GM12878 (cell line): ENCODE measurements at regions not wholly inside any gene's neighbourhood (a gene's known extent, or its start where the extent isn't known, plus 50 kb on each side); places are given as distances from the start of the nearest gene placed in this dataset.

Source experiments
- BCL11A ChIP-seq: IDR thresholded peaks from 2 replicates; pipeline ENCODE4 v1.6.1; 2011; ENCODE audit warnings: low read depth, low read length
- CBX5 ChIP-seq: sonication (generic); IDR thresholded peaks from 2 replicates; pipeline ENCODE4 v1.6.1; 2016; ENCODE audit warnings: low read depth, moderate library complexity, mild to moderate bottlenecking, inconsistent platforms
- CHD2 ChIP-seq: IDR thresholded peaks from 2 replicates; pipeline ENCODE4 v1.6.1; 2011; ENCODE audit warnings: low read depth, low read length, improper control_type of control experiment, borderline replicate concordance
- EZH2 ChIP-seq: IDR thresholded peaks from 2 replicates; pipeline ENCODE4 v1.6.1; 2012; ENCODE audit warnings: low read depth, mild to moderate bottlenecking, control low read depth, inconsistent platforms, low read length, borderline replicate concordance; ENCODE audit not compliant: control insufficient read depth
- HDGF ChIP-seq: fragments of 450-650 bp; IDR thresholded peaks from 2 replicates; pipeline ENCODE4 v1.6.1; 2016; ENCODE audit warnings: antibody characterized with exemption
- MXI1 ChIP-seq: fragments of 150-350 bp; IDR thresholded peaks from 2 replicates; pipeline ENCODE4 v1.6.1; 2011; ENCODE audit warnings: low read depth, mild to moderate bottlenecking, inconsistent platforms, low read length, improper control_type of control experiment
- POLR2A ChIP-seq: IDR thresholded peaks from 2 replicates; pipeline ENCODE4 v1.6.1; 2011; ENCODE audit warnings: low read depth, mild to moderate bottlenecking, low read length
- RAD21 ChIP-seq: IDR thresholded peaks from 2 replicates; pipeline ENCODE4 v1.6.1; 2011; ENCODE audit warnings: mild to moderate bottlenecking, low read depth, low read length, moderate library complexity; ENCODE audit not compliant: insufficient read depth
- RB1 ChIP-seq: fragments of 450-650 bp; formaldehyde crosslinking; IDR thresholded peaks from 2 replicates; pipeline ENCODE4 v1.6.1; 2017; ENCODE audit warnings: mild to moderate bottlenecking, borderline replicate concordance
- STAT1 ChIP-seq: fragments of 450-650 bp; conservative IDR thresholded peaks from 2 replicates; pipeline ENCODE4 v1.6.1; 2014; ENCODE audit warnings: antibody characterized with exemption, mild to moderate bottlenecking
- TCF12 ChIP-seq: IDR thresholded peaks from 2 replicates; pipeline ENCODE4 v1.6.1; 2011; ENCODE audit warnings: low read depth, mild to moderate bottlenecking, low read length
- YBX1 ChIP-seq: fragments of 450-650 bp; IDR thresholded peaks from 2 replicates; pipeline ENCODE4 v1.6.1; 2016; ENCODE audit warnings: antibody characterized with exemption
- TF ChIP-seq, protein P1 (sequence below), 3 experiments: IDR thresholded peaks in 2 of 3; conservative IDR thresholded peaks in 1 of 3; 2 replicates each; pipeline ENCODE4 v1.5.1; 2011; ENCODE audit warnings: low read depth in 3 of 3, low read length in 3 of 3, mild to moderate bottlenecking in 3 of 3, control low read depth in 2 of 3, moderate library complexity in 2 of 3, inconsistent platforms in 1 of 3, mixed read lengths in 1 of 3; ENCODE audit not compliant: control insufficient read depth in 2 of 3, insufficient read depth in 1 of 3; ENCODE audit errors: extremely low read depth in 1 of 3
- TF ChIP-seq, protein P2 (sequence below): IDR thresholded peaks from 2 replicates; pipeline ENCODE4 v1.6.1; 2012; ENCODE audit warnings: low read depth, low read length, improper control_type of control experiment

DNA sequence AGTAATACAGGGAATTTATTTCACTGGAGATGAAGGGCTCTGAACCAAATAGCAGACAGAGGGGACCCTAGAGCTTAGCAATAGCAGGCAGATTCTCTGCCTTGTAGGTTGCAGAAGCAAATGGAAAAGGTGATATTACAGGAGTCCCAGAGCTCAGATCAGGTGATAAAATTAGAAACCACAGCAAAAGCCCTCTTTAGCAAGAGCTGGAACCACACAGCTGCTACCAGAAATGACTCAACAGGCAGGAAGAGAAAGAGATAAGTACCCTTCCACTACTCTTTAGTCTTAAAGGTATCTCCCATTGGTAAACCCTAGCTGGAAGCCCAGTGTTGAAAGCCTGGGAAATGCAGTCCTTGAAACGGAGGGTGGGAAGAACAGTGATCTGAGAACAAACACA is 535.6 kb upstream of the GHITM start:
- TF ChIP-seq, protein P1, sequence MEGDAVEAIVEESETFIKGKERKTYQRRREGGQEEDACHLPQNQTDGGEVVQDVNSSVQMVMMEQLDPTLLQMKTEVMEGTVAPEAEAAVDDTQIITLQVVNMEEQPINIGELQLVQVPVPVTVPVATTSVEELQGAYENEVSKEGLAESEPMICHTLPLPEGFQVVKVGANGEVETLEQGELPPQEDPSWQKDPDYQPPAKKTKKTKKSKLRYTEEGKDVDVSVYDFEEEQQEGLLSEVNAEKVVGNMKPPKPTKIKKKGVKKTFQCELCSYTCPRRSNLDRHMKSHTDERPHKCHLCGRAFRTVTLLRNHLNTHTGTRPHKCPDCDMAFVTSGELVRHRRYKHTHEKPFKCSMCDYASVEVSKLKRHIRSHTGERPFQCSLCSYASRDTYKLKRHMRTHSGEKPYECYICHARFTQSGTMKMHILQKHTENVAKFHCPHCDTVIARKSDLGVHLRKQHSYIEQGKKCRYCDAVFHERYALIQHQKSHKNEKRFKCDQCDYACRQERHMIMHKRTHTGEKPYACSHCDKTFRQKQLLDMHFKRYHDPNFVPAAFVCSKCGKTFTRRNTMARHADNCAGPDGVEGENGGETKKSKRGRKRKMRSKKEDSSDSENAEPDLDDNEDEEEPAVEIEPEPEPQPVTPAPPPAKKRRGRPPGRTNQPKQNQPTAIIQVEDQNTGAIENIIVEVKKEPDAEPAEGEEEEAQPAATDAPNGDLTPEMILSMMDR (IDR thresholded peaks at IDR 0.05 in 2 of 3, conservative IDR thresholded peaks at IDR 0.05 in 1 of 3; ENCODE audit: control insufficient read depth in 2 of 3, extremely low read depth in 1 of 3, insufficient read depth in 1 of 3, low read depth in 3 of 3, low read length in 3 of 3): no peak
- TF ChIP-seq MXI1: no peak
- no peak for TF ChIP-seq EZH2
- peak; percentile 40; the same call in 1 of the 2 replicates for TF ChIP-seq RAD21
- no peak for TF ChIP-seq CBX5
- peak; percentile 83; the same call in 1 of the 2 replicates for TF ChIP-seq TCF12
- TF ChIP-seq HDGF: no peak
- TF ChIP-seq RB1: no peak
- no peak for TF ChIP-seq POLR2A
- TF ChIP-seq CHD2: no peak
- no peak for TF ChIP-seq STAT1
- TF ChIP-seq YBX1: no peak
- peak; percentile 72; the same call in 1 of the 2 replicates for TF ChIP-seq BCL11A
- TF ChIP-seq, protein P2, sequence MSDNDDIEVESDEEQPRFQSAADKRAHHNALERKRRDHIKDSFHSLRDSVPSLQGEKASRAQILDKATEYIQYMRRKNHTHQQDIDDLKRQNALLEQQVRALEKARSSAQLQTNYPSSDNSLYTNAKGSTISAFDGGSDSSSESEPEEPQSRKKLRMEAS: no peak
